Transverse colon (tissue), 4 donors: ENCODE measurements at regions not wholly inside any gene's neighbourhood (a gene's known extent, or its start where the extent isn't known, plus 50 kb on each side); places are given as distances from the start of the nearest gene placed in this dataset.

ENCODE experiments used
- DNase-seq: peaks from one replicate; pipeline ENCODE4 v3.0.0-alpha.2; 2019
- H3K27ac ChIP-seq, 4 donors: fragments of 200-600 bp; sonication (generic); 2 replicates each; pipeline ENCODE4 v1.5.1; 2016 to 2018; ENCODE audit warnings: inconsistent platforms in 4 of 4
- H3K27me3 ChIP-seq: fragments of 200-600 bp; sonication (generic); 2 replicates; pipeline ENCODE4 v1.5.1; 2017; ENCODE audit warnings: inconsistent platforms
- H3K36me3 ChIP-seq, 4 donors: fragments of 200-600 bp; sonication (generic); 2 replicates each; pipeline ENCODE4 v1.5.1; 2017 to 2019; ENCODE audit warnings: inconsistent platforms in 4 of 4
- H3K4me1 ChIP-seq, 4 donors: fragments of 200-600 bp; sonication (generic); 2 replicates each; pipeline ENCODE4 v1.5.1; 2017 to 2020; ENCODE audit warnings: inconsistent platforms in 4 of 4
- H3K4me3 ChIP-seq, 4 donors: fragments of 200-600 bp; sonication (generic); 1 replicate in 1 of 4; 2 replicates in 3 of 4; pipeline versions ENCODE4 v1.5.1 to v1.6.1; 2017 to 2019; ENCODE audit warnings: inconsistent platforms in 4 of 4
- H3K9me3 ChIP-seq, 2 donors: fragments of 200-600 bp; sonication (generic); 2 replicates each; pipeline ENCODE4 v1.5.1; 2017 to 2019; ENCODE audit warnings: inconsistent platforms in 2 of 2
- CTCF ChIP-seq, 5 experiments: fragments of 200-600 bp in 3 of 5; fragments of 450-650 bp in 2 of 5; sonication (generic) in 3 of 5; IDR thresholded peaks; 1 replicate in 2 of 5; 2 replicates in 3 of 5; pipeline ENCODE4 v1.5.1; 2016 to 2017; ENCODE audit warnings: antibody characterized with exemption in 5 of 5, inconsistent platforms in 3 of 5, mild to moderate bottlenecking in 2 of 5, moderate library complexity in 1 of 5
- EP300 ChIP-seq: sonication (generic); formaldehyde crosslinking; IDR thresholded peaks from one replicate; pipeline ENCODE4 v1.6.1; 2017; ENCODE audit warnings: antibody characterized with exemption, low read depth
- POLR2A ChIP-seq: fragments of 450-650 bp; IDR thresholded peaks from one replicate; pipeline ENCODE4 v1.6.1; 2016; ENCODE audit warnings: antibody characterized with exemption, mild to moderate bottlenecking, moderate library complexity
- POLR2AphosphoS5 ChIP-seq, 3 donors: sonication (generic); formaldehyde crosslinking; IDR thresholded peaks; one replicate each; pipeline ENCODE4 v1.6.1; 2016; ENCODE audit warnings: antibody characterized with exemption in 3 of 3
- WGBS, 2 donors: methylation state at CpG; one replicate each; pipeline ENCODE4 v1.1.5; 2018; ENCODE audit warnings: low coverage in 1 of 2; 5-methylcytosine and 5-hydroxymethylcytosine counted together
- in situ Hi-C, 4 donors: fragments of 200-750 bp; cut with MboI; loops; one replicate each; pipeline versions ENCODE4 v1.15.0 to v1.15.1; 2017; ENCODE audit warnings: low sequenced_read_pairs in 3 of 4, low pct_ligation_motif_present in 1 of 4, low pct_unique_long_range_greater_than_20kb in 1 of 4
- intact Hi-C: fragments of 100-400 bp; cut with DNase I; formaldehyde crosslinking; loops from one replicate; pipeline ENCODE4 v1.15.1; 2023; ENCODE audit warnings: low total_unique reads

- no peaks in the 10 kb centered on the region for H3K27me3 ChIP-seq
- H3K27ac ChIP-seq, result no peak overlapping the region
- WGBS, 2 donors, result 48 to 54% methylated on average over 4 to 5 of the region's 5 CpGs
- intact Hi-C loops (no loop called here), in situ Hi-C loops (no loop called here)
- TF ChIP-seq POLR2AphosphoS5 (IDR thresholded peaks at IDR 0.05), result no peak
- TF ChIP-seq POLR2A, result no peak
- TF ChIP-seq EP300, result no peak
- no peak for TF ChIP-seq CTCF (IDR thresholded peaks at IDR 0.05)
- no peak for DNase-seq
- no peaks in the 10 kb centered on the region for H3K9me3 ChIP-seq
- no peak overlapping the region for H3K4me3 ChIP-seq
- H3K36me3 ChIP-seq, result no peaks in the 10 kb centered on the region
- no peaks in the 10 kb centered on the region for H3K4me1 ChIP-seq
Observed at GRCh38 chr4:130511776-130512175, 1415.8 kb downstream of the C4orf33 start.

- no peak for TF ChIP-seq CTCF (IDR thresholded peaks at IDR 0.05)
- no peak for TF ChIP-seq EP300
- TF ChIP-seq POLR2A, result no peak
- TF ChIP-seq POLR2AphosphoS5 (IDR thresholded peaks at IDR 0.05), result no peak
- no peaks in the 10 kb centered on the region for H3K27me3 ChIP-seq
- H3K27ac ChIP-seq, result no peak overlapping the region
- DNase-seq, result no peak
- in situ Hi-C loops (no loop called here), intact Hi-C loops (no loop called here)
- no peaks in the 10 kb centered on the region for H3K36me3 ChIP-seq
- H3K4me3 ChIP-seq, result no peak overlapping the region
- 100% methylated on average over 1 of the region's 1 CpG; no CpG with 5 or more reads in 1 of the 2 donors for WGBS, 2 donors
- no peaks in the 10 kb centered on the region for H3K4me1 ChIP-seq
- H3K9me3 ChIP-seq, result no peaks in the 10 kb centered on the region
Observed at GRCh38 chr4:130524057-130524456, 1428.1 kb downstream of the C4orf33 start.

- intact Hi-C loops (no loop called here), in situ Hi-C loops (no loop called here)
- TF ChIP-seq EP300 (no peak), CTCF (IDR thresholded peaks at IDR 0.05) (no peak), POLR2AphosphoS5 (IDR thresholded peaks at IDR 0.05) (no peak), POLR2A (no peak)
- Histone ChIP-seq H3K27me3 (no peaks in the 10 kb centered on the region), H3K27ac (no peak overlapping the region), H3K4me1 (no peaks in the 10 kb centered on the region), H3K36me3 (no peaks in the 10 kb centered on the region), H3K4me3 (no peak overlapping the region), H3K9me3 (no peaks in the 10 kb centered on the region)
- no peak for DNase-seq
- 57 to 70% methylated on average over 5 of the region's 5 CpGs for WGBS, 2 donors
Observed at GRCh38 chr4:130530505-130530904, 1434.6 kb downstream of the C4orf33 start.

- TF ChIP-seq POLR2AphosphoS5 (IDR thresholded peaks at IDR 0.05) (no peak), CTCF (IDR thresholded peaks at IDR 0.05) (no peak), POLR2A (no peak), EP300 (no peak)
- Histone ChIP-seq H3K27ac (no peak overlapping the region), H3K4me1 (no peaks in the 10 kb centered on the region), H3K36me3 (no peaks in the 10 kb centered on the region), H3K9me3 (no peaks in the 10 kb centered on the region), H3K4me3 (no peak overlapping the region), H3K27me3 (no peaks in the 10 kb centered on the region)
- intact Hi-C loops, result no loop called here
- in situ Hi-C loops, result no loop called here
- WGBS, 2 donors, result 43 to 76% methylated on average over 1 of the region's 1 CpG
- DNase-seq, result no peak
Observed at GRCh38 chr4:130534651-130535050, 1438.7 kb downstream of the C4orf33 start.
